COLO829 (cell line): ENCODE measurements at regions not wholly inside any gene's neighbourhood (a gene's known extent, or its start where the extent isn't known, plus 50 kb on each side); places are given as distances from the start of the nearest gene placed in this dataset.

Experiments used
- DNase-seq: peaks from one replicate; pipeline ENCODE4 v3.0.0; 2012; ENCODE audit warnings: low spot score

GRCh38 chr3:94259291-94259690 is 196.4 kb downstream of the NSUN3 start:
- DNase-seq, result no peak

DNA sequence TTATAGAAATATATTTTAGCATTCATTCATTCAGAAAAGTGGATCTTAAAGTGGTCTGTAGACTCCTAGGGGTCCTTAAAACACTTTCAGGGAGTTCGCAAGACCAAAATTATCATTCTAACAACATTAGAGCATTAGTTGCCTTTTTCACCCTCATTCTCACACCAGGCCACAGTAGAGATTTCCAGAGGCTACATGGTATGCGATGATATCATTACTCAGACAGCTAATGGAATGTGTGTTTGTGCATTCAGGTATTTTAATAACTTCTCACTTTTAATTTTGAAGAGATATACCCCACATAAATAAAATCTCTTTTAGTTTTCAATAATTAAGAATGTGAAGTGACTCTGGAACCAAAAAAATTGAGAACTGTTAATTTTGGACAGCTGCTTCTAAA is 206.9 kb downstream of the NSUN3 start:
- DNase-seq, result no peak

DNA sequence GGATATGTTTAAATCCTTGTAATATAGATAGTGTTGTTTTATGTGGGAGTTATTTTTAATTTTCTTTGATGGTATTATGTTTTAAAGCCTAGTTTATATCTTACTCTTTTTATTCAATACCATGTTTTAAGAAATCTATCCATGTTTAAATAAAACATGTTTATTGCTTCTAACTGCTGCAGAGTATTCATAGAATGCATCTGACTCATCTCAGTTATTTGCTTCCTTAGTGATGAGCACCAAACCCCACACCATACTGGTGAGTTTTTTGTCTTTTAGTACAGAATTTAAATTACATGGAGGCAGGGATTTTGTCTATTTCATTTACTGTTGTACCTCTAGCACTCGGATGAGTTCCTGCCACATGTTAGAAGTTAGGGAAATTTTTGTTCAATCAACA is 209.2 kb downstream of the NSUN3 start:
- no peak for DNase-seq

GRCh38 chr3:94280958-94281357 is 218.1 kb downstream of the NSUN3 start:
- DNase-seq, result no peak

GRCh38 chr3:94285872-94286271 is 223.0 kb downstream of the NSUN3 start:
- no peak for DNase-seq

DNA sequence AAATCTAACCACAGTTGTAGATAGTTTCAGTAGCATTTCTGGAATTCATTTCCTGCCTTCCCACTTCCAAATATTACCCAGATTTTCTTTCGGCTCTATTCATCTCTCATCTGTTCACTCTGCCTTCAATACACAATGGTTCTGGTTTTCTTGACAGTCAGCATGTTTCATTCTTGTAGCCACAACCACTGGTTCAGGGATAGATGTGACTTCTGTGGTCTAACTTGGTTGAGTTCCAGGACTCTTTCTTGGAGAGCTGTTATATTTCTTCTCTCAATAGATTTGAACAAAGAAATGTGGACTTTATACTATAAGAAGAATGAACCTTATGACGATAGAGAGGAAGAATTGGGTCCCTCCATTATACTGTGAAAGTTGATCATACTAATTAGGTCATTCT is 228.8 kb downstream of the NSUN3 start:
- no peak for DNase-seq

- no peak for DNase-seq
Measured at GRCh38 chr3:94292151-94292550, 229.3 kb downstream of the NSUN3 start.

DNA sequence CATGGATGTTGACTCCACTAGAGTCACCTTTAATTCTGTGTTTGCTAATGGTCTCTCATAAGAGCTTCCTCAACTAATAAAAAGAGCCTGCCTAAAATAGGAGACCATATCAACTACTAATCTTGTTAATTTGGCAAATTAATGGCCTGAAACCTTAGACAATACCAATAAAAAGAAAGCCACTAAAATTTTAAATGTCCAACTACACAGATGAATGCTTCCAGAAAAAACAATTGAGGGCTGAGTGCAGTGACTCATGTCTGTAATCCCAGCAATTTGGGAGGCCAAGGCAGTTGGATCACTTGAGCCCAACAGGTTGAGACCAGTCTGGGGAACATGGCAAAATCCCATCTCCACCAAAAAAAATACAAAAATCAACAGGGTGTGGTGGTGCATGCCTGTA is 230.9 kb downstream of the NSUN3 start:
- DNase-seq, result no peak

- DNase-seq, result no peak
Measured at GRCh38 chr3:94294806-94295205, 231.9 kb downstream of the NSUN3 start.

DNA sequence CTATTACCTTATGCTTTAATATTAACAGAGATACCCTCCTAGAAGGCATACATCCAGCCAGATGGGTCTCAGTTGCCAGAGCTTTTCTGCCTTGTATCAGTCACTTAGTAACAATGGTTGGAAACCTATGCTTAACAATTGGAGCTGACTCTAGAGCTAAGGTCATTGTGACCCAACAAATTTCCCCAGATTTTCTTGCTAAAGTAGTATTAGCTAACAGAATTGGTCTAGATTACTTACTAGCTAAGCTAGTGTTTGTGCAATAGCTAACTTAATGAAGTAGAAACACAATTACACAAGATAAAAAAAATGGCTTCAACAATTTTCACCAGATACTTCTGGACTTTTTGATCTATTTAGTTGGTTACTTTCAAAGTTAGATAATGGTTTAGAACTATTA is 236.9 kb downstream of the NSUN3 start:
- no peak for DNase-seq

DNA sequence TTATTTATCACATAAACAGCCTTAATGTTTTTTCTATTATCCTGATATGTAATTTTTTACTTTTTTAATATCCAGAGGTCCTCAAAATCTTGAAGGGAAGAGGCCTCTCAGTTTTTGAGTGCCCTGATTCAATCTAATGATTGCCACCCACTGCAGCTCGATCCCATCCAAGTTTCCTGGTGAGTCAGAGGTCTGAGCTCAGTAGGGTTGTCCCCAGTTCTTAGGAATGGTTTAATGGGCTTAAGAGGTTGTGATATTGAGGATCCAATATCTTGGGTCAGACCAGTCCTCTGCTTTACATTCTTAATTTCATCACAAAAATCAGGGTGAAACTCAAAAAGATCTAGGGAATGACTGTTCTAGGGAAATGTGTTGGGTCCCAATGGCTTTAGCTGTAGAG is 238.5 kb downstream of the NSUN3 start:
- DNase-seq, result no peak

DNA sequence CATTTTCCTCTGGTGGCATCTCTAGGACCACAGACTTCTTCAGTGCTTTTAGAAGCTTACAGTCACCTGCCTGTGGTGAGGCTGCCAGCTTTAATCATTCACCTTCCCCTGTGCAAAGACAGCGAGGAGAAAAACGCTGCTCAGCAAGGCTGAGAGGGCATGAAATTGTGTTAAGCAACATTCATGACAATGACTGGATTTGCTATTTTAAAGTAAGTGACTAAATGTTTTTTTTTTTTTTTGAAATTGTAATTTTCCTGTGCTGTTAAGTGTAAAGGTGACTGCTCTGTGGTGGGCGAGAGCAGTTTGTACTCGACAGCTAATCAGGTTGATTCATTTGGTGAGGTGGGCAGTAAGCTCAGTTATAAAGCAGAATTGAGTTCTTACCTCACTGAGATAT is 240.4 kb downstream of the NSUN3 start:
- DNase-seq, result no peak

DNA sequence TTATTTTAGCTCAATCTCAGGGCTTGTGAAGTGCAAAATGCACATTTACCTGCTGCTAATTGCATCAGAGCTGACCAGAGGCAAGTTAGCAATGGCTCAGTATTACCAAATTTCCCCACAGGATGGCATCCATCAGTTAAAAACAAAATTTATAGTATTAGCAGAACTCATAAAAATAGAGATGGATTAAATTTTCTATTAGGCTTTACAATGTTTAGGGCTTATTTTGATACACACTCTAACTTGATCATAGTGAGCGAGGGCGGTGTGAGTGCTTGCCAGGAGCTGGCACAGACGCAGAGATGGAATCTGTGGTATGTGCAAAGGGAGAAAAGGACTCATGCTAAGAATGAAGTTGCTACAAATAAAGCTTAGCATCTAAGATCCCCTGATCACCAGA is 241.0 kb downstream of the NSUN3 start:
- DNase-seq, result no peak

DNA sequence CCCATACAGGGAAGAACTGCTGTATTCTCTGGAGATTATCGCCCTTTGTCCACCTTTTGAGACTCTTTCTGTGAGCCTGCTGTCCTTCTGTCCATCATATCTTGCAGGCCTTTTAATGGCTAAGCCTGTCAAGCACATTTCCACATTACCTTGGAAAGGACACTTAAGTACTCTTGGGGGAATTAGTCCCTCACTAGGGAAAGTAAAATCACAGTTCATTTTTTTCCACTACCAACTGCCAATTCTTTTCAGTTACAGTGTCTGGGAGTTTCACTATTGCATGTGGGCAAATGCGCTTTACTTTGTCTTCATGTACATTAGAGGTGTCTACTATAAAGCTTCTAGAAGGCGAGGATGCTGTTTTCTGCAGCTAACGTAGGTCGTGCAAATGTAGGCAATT is 242.1 kb downstream of the NSUN3 start:
- DNase-seq, result no peak

DNA sequence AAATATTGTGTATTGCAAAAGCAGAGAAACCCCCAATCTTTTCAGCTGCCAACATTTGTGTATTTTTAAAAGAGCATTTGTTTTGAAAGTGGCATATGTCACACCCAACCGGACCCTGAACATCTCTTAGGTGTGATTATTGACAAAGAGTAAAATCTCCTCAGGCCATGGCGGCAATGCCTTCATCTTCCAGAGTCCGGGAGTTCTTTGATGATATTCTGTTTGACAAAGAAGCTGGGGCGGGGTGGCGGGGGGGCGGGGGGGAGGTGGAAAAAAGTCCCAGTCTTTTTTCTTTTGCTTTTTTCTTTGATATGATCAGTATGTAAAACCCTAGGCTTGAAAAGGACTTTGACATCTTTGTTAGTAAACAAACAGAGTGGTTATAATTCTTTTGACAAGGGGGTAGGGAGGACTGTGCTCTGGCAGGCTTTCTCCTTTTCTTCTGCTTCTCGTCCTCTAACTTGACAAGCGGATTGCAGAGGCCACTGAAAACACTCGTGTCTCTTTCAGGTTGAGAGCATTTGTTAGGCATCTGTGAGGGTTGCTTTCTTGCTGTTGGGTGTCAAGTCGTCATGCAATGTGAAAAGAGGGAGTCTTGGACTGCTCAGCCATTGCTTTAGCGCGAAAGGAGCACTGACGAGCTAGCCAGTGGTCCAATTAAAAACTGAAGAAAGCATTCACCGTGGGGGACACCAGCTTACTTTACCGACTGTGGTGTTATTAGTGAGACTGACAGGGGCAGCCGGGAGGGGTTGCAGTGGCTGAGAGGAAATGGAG is 243.2 kb downstream of the NSUN3 start:
- DNase-seq, result no peak

DNA sequence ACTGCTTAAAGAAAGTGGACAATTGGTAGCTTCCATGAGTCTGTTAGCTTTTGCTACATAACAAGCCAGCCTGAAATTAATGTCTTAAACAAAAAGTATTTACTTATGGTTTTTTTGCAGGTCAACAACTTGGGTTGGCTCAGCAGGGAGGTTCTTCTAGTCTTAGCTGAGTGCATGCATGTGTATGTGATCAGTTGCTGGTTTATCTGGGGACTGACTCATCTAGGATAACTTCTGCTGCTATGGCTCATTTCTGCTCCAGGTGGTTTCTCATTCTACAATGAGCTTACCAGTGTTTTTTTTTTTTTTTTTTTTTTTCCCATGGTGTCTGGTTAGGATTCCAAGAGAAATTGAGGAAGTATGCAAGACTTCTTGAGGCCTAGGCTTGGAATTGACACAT is 244.7 kb downstream of the NSUN3 start:
- DNase-seq, result no peak

- DNase-seq, result no peak
Measured at GRCh38 chr3:94308767-94309166, 245.9 kb downstream of the NSUN3 start.

GRCh38 chr3:94310341-94311135 is 247.7 kb downstream of the NSUN3 start:
- no peak for DNase-seq

GRCh38 chr3:94311651-94312050 is 248.8 kb downstream of the NSUN3 start:
- peak; percentile 40 for DNase-seq

- no peak for DNase-seq
Measured at GRCh38 chr3:94314218-94314883, 251.5 kb downstream of the NSUN3 start.

GRCh38 chr3:94317017-94317416 is 254.2 kb downstream of the NSUN3 start:
- DNase-seq, result peak; percentile 54

- no peak for DNase-seq
Measured at GRCh38 chr3:94323596-94323995, 260.7 kb downstream of the NSUN3 start.

DNA sequence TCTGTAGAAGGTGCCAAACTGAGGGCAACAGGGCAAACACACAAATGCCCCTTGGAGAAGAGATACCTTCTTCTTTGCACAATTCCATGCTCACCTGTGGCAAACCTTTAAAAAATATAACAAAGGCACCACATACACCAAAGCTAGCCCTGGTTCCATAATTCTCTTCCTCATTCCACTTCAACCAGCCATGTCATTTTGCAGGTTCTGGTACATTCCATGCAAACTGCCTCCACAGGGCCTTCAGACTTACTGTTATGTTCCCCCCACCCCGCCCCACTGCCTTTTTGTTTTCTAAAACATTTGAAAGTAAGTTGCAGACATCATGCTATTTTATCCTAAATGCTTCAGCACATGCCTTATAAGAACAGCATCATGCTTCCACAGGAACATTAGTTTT is 269.0 kb downstream of the NSUN3 start:
- no peak for DNase-seq
